Naive thymus-derived CD4-positive, alpha-beta T cell (primary cell): ENCODE measurements at regions not wholly inside any gene's neighbourhood (a gene's known extent, or its start where the extent isn't known, plus 50 kb on each side); places are given as distances from the start of the nearest gene placed in this dataset.

Experiments used
- ATAC-seq: fragments of 150-1000 bp; cut with Tn5 transposase; 2 replicates; pipeline ENCODE4 v1.10.0; 2021; ENCODE audit warnings: mild to moderate bottlenecking, moderate library complexity
- CTCF ChIA-PET: fragments of 350-600 bp; sonication (Branson Sonifier 250); formaldehyde crosslinking; loops from one replicate; lab custom pipeline; 2021; ENCODE audit warnings: antibody characterized with exemption; lab: Charles Lee
- POLR2A ChIA-PET: fragments of 350-600 bp; sonication (Branson Sonifier 250); formaldehyde crosslinking; loops from one replicate; lab custom pipeline; 2021; ENCODE audit warnings: antibody characterized with exemption, inconsistent platforms; lab: Charles Lee
- DNase-seq, 9 donors: peaks; one replicate each; pipeline versions ENCODE4 v3.0.0 to v3.0.0-alpha.2; 2020 to 2022; ENCODE audit warnings: mixed read lengths in 1 of 9
- H3K27ac ChIP-seq: one replicate; pipeline ENCODE4 v1.7.0; 2013; ENCODE audit warnings: mild to moderate bottlenecking, low read depth, low read length, moderate library complexity
- H3K27me3 ChIP-seq, 2 donors: one replicate each; pipeline ENCODE4 v1.7.0; 2013; ENCODE audit warnings: low read length in 2 of 2, mild to moderate bottlenecking in 2 of 2, moderate library complexity in 2 of 2; ENCODE audit not compliant: control insufficient read depth in 2 of 2, insufficient read depth in 2 of 2
- H3K36me3 ChIP-seq, 3 experiments: 1 replicate in 2 of 3; 2 replicates in 1 of 3; pipeline ENCODE4 v1.7.0; 2013; ENCODE audit warnings: low read length in 3 of 3, mild to moderate bottlenecking in 3 of 3, moderate library complexity in 1 of 3; ENCODE audit not compliant: insufficient read depth in 3 of 3, control insufficient read depth in 2 of 3
- H3K4me1 ChIP-seq, 2 donors: one replicate each; pipeline ENCODE4 v1.7.0; 2013; ENCODE audit warnings: low read length in 2 of 2, mild to moderate bottlenecking in 2 of 2, moderate library complexity in 1 of 2; ENCODE audit not compliant: control insufficient read depth in 2 of 2, insufficient read depth in 2 of 2
- H3K4me3 ChIP-seq: 2 replicates; pipeline ENCODE4 v1.7.0; 2013; ENCODE audit warnings: mild to moderate bottlenecking, low read length
- H3K9me3 ChIP-seq, 3 experiments: 1 replicate in 2 of 3; 2 replicates in 1 of 3; pipeline ENCODE4 v1.7.0; 2013; ENCODE audit warnings: low read length in 3 of 3; ENCODE audit not compliant: control insufficient read depth in 2 of 3
- H3K27ac Mint-ChIP-seq, 9 donors: one replicate each; pipeline ENCODE4 v1.8.0; 2020 to 2022; ENCODE audit warnings: mixed read lengths in 9 of 9, mild to moderate bottlenecking in 8 of 9, moderate library complexity in 5 of 9, inconsistent platforms in 2 of 9
- H3K27me3 Mint-ChIP-seq, 5 donors: one replicate each; pipeline ENCODE4 v1.8.0; 2021 to 2022; ENCODE audit warnings: mixed read lengths in 5 of 5, mild to moderate bottlenecking in 1 of 5
- H3K36me3 Mint-ChIP-seq, 5 donors: one replicate each; pipeline ENCODE4 v1.8.0; 2020 to 2022; ENCODE audit warnings: mixed read lengths in 5 of 5, mild to moderate bottlenecking in 3 of 5, inconsistent platforms in 1 of 5
- H3K4me1 Mint-ChIP-seq, 7 donors: one replicate each; pipeline ENCODE4 v1.8.0; 2020 to 2022; ENCODE audit warnings: mixed read lengths in 7 of 7, mild to moderate bottlenecking in 3 of 7, inconsistent platforms in 1 of 7
- H3K4me3 Mint-ChIP-seq, 10 donors: one replicate each; pipeline ENCODE4 v1.8.0; 2020 to 2022; ENCODE audit warnings: mild to moderate bottlenecking in 10 of 10, mixed read lengths in 10 of 10, moderate library complexity in 6 of 10, inconsistent platforms in 2 of 10
- H3K9me3 Mint-ChIP-seq, 11 donors: one replicate each; pipeline ENCODE4 v1.8.0; 2020 to 2022; ENCODE audit warnings: mixed read lengths in 11 of 11, mild to moderate bottlenecking in 4 of 11, inconsistent platforms in 1 of 11, moderate library complexity in 1 of 11
- intact Hi-C, 2 donors: fragments of 100-400 bp; cut with micrococcal nuclease; formaldehyde crosslinking; loops; one replicate each; pipeline ENCODE4 v1.15.1; 2023

GRCh38 chr11:25159341-25159740, 662.5 kb downstream of the LUZP2 start:
- no peak overlapping the region for H3K27ac Mint-ChIP-seq
- no peak for ATAC-seq
- no peak overlapping the region for H3K4me3 Mint-ChIP-seq
- Histone ChIP-seq H3K27ac (no peak overlapping the region), H3K4me1 (no peaks in the 10 kb centered on the region), H3K9me3 (peaks cover 0 to 4% (median 0%) of the 10 kb centered on the region in 3 experiments), H3K27me3 (no peaks in the 10 kb centered on the region), H3K36me3 (no peaks in the 10 kb centered on the region), H3K4me3 (no peak overlapping the region)
- no peaks in the 10 kb centered on the region for H3K4me1 Mint-ChIP-seq
- ChIA-PET CTCF (no interaction called here), POLR2A (no interaction called here)
- intact Hi-C loops, result no loop called here
- H3K9me3 Mint-ChIP-seq, result peaks cover 3 to 34% (median 8%) of the 10 kb centered on the region in 11 donors
- no peak for DNase-seq
- no peaks in the 10 kb centered on the region for H3K36me3 Mint-ChIP-seq
- no peaks in the 10 kb centered on the region for H3K27me3 Mint-ChIP-seq

DNA sequence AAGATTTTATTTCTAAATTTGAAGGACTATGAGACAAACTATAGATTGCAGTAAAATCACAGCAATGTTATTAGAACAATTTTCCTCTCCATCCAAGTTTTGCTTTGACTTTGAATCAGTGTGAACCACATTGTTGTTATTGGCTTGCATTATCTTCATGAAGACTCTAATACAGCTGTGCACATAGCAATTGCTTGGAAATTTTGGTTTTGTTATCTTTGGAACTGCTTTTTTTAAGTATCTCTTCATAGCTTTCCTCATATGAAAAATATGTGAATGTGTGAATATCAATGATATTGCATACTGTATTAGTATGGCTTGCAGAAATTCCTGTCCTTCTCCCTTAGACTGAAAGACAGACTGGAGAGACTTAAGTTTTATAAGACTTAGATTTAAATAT, 666.6 kb downstream of the LUZP2 start:
- no peak for DNase-seq

GRCh38 chr11:25180187-25180586, 683.3 kb downstream of the LUZP2 start:
- no peaks in the 10 kb centered on the region for H3K27me3 ChIP-seq
- H3K4me1 ChIP-seq, result no peaks in the 10 kb centered on the region
- no peak overlapping the region for H3K27ac ChIP-seq
- ChIA-PET CTCF (no interaction called here), POLR2A (no interaction called here)
- Mint-ChIP-seq H3K4me1 (no peaks in the 10 kb centered on the region), H3K27me3 (no peaks in the 10 kb centered on the region), H3K9me3 (peaks cover 4 to 25% (median 8%) of the 10 kb centered on the region in 11 donors), H3K36me3 (no peaks in the 10 kb centered on the region), H3K4me3 (no peak overlapping the region), H3K27ac (no peak overlapping the region)
- DNase-seq, result no peak
- intact Hi-C loops, result no loop called here
- H3K9me3 ChIP-seq, result peaks cover 0 to 8% (median 0%) of the 10 kb centered on the region in 3 experiments
- ATAC-seq, result no peak
- no peak overlapping the region for H3K4me3 ChIP-seq
- no peaks in the 10 kb centered on the region for H3K36me3 ChIP-seq

More for the DNA sequence above, 666.6 kb downstream of the LUZP2 start:
- Histone ChIP-seq H3K4me3 (no peak overlapping the region), H3K4me1 (no peaks in the 10 kb centered on the region), H3K27ac (no peak overlapping the region), H3K9me3 (peaks cover 0 to 5% (median 4%) of the 10 kb centered on the region in 3 experiments), H3K36me3 (no peaks in the 10 kb centered on the region), H3K27me3 (no peaks in the 10 kb centered on the region)
- Mint-ChIP-seq H3K36me3 (no peaks in the 10 kb centered on the region), H3K4me1 (no peaks in the 10 kb centered on the region), H3K4me3 (no peak overlapping the region), H3K27me3 (no peaks in the 10 kb centered on the region), H3K27ac (no peak overlapping the region), H3K9me3 (peaks cover 3 to 30% (median 11%) of the 10 kb centered on the region in 11 donors)
- CTCF ChIA-PET, result no interaction called here
- no peak for ATAC-seq
- POLR2A ChIA-PET, result no interaction called here
- intact Hi-C loops, result no loop called here

DNA sequence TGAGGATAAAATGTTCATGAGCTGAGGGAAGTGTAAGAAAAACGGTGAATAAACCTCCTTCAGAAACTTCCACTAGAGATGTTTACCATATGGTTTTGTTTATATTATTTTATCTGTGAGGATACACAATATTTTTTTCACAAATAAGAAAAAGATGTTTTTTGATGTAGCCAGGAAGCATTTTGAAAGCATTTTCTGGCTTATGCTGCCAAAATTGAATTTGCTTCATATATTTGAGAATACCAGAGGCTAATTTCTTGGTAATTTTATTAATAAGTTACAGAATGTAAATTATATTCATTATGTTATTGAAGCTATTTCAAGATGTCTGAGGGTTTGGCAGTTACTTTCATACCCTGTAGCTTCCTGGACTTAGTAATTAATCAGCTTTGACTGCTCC, 686.6 kb downstream of the LUZP2 start:
- Histone ChIP-seq H3K27ac (no peak overlapping the region), H3K4me1 (no peaks in the 10 kb centered on the region), H3K9me3 (peaks cover 0 to 6% (median 0%) of the 10 kb centered on the region in 3 experiments), H3K4me3 (no peak overlapping the region), H3K36me3 (no peaks in the 10 kb centered on the region), H3K27me3 (no peaks in the 10 kb centered on the region)
- no peak for ATAC-seq
- no peak for DNase-seq
- intact Hi-C loops, result no loop called here
- Mint-ChIP-seq H3K9me3 (peaks cover 0 to 11% (median 4%) of the 10 kb centered on the region in 11 donors), H3K27ac (no peak overlapping the region), H3K36me3 (no peaks in the 10 kb centered on the region), H3K27me3 (no peaks in the 10 kb centered on the region), H3K4me1 (no peaks in the 10 kb centered on the region), H3K4me3 (no peak overlapping the region)
- CTCF ChIA-PET, result no interaction called here
- POLR2A ChIA-PET, result no interaction called here

- ChIA-PET CTCF (no interaction called here), POLR2A (no interaction called here)
- Histone ChIP-seq H3K27ac (no peak overlapping the region), H3K36me3 (no peaks in the 10 kb centered on the region), H3K9me3 (no peaks in the 10 kb centered on the region), H3K4me1 (no peaks in the 10 kb centered on the region), H3K4me3 (no peak overlapping the region), H3K27me3 (no peaks in the 10 kb centered on the region)
- Mint-ChIP-seq H3K9me3 (peaks cover 0 to 28% (median 6%) of the 10 kb centered on the region in 11 donors), H3K4me1 (no peaks in the 10 kb centered on the region), H3K27me3 (no peaks in the 10 kb centered on the region), H3K4me3 (no peak overlapping the region), H3K27ac (no peak overlapping the region), H3K36me3 (no peaks in the 10 kb centered on the region)
- DNase-seq (no peak), ATAC-seq (no peak)
- intact Hi-C loops, result no loop called here
Observed at GRCh38 chr11:25197515-25197914, 700.7 kb downstream of the LUZP2 start.

DNA sequence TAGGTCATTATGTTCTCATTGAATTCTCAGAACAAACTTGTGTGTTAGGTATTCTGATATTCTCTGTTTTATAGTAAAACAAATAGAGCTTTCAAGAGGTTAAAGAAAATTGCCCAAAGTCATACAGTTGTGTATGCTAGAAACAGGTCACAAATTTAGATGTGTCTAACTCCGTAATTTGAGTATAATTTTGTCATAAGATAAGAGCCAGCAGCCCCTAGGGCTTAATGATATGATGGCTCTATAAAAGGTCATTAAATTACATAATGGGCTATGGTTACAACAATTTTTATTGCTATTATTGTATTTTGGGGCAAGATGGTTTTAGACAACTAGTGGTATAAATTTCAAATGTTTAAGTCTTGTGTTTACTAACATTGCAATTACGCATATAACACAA, 701.9 kb downstream of the LUZP2 start:
- Histone ChIP-seq H3K36me3 (no peaks in the 10 kb centered on the region), H3K4me1 (no peaks in the 10 kb centered on the region), H3K9me3 (no peaks in the 10 kb centered on the region), H3K27me3 (no peaks in the 10 kb centered on the region), H3K4me3 (no peak overlapping the region), H3K27ac (no peak overlapping the region)
- intact Hi-C loops, result no loop called here
- DNase-seq (no peak), ATAC-seq (no peak)
- ChIA-PET CTCF (no interaction called here), POLR2A (no interaction called here)
- Mint-ChIP-seq H3K27me3 (no peaks in the 10 kb centered on the region), H3K4me1 (no peaks in the 10 kb centered on the region), H3K27ac (no peak overlapping the region), H3K4me3 (no peak overlapping the region), H3K9me3 (peaks cover 0 to 33% (median 6%) of the 10 kb centered on the region in 11 donors), H3K36me3 (no peaks in the 10 kb centered on the region)

GRCh38 chr11:25200925-25201324, 704.1 kb downstream of the LUZP2 start:
- Mint-ChIP-seq H3K27ac (no peak overlapping the region), H3K4me3 (no peak overlapping the region), H3K9me3 (peaks cover 2 to 19% (median 7%) of the 10 kb centered on the region in 11 donors), H3K36me3 (no peaks in the 10 kb centered on the region), H3K4me1 (no peaks in the 10 kb centered on the region), H3K27me3 (no peaks in the 10 kb centered on the region)
- no peaks in the 10 kb centered on the region for H3K4me1 ChIP-seq
- no peak for ATAC-seq
- H3K4me3 ChIP-seq, result no peak overlapping the region
- H3K9me3 ChIP-seq, result no peaks in the 10 kb centered on the region
- CTCF ChIA-PET, result no interaction called here
- POLR2A ChIA-PET, result no interaction called here
- no peak for DNase-seq
- intact Hi-C loops, result no loop called here
- H3K27me3 ChIP-seq, result no peaks in the 10 kb centered on the region
- no peaks in the 10 kb centered on the region for H3K36me3 ChIP-seq
- H3K27ac ChIP-seq, result no peak overlapping the region
